ENCODE measurements at regions not wholly inside any gene's neighbourhood (a gene's known extent, or its start where the extent isn't known, plus 50 kb on each side); places are given as distances from the start of the nearest gene placed in this dataset.
A peak's percentile ranks its signal among the peaks of the same experiment; 100 is the strongest.

GRCh38 chr2:144595279-144595678 lies 75.4 kb upstream of the ZEB2 start:
- no peak for DNase-seq

DNA sequence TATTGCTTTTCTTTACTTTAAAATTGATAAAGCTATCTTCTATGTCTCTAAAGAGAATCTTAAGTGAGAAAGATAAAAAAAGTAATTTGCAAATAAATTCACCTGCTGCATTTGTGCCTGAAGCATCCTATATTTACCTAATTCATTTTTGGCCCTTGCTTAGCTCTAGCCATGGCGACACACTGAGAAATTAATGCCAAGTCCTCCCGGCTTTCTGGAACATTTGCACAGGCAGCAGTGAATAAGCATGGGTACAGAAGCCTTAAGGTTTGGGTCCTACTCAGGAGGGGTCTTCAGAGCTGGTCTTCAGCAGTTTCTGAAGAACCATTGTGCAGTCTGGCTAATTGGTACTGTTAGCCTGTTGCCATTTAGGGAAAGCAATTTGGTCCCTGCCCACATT lies 73.9 kb upstream of the ZEB2 start:
- DNase-seq = no peak

- no peak for DNase-seq
These were observed 72.8 kb upstream of the ZEB2 start for GRCh38 chr2:144592500-144593256.

GRCh38 chr2:144587306-144587705 lies 67.4 kb upstream of the ZEB2 start:
- DNase-seq = no peak

GRCh38 chr2:144586476-144586875 lies 66.6 kb upstream of the ZEB2 start:
- DNase-seq = no peak

DNA sequence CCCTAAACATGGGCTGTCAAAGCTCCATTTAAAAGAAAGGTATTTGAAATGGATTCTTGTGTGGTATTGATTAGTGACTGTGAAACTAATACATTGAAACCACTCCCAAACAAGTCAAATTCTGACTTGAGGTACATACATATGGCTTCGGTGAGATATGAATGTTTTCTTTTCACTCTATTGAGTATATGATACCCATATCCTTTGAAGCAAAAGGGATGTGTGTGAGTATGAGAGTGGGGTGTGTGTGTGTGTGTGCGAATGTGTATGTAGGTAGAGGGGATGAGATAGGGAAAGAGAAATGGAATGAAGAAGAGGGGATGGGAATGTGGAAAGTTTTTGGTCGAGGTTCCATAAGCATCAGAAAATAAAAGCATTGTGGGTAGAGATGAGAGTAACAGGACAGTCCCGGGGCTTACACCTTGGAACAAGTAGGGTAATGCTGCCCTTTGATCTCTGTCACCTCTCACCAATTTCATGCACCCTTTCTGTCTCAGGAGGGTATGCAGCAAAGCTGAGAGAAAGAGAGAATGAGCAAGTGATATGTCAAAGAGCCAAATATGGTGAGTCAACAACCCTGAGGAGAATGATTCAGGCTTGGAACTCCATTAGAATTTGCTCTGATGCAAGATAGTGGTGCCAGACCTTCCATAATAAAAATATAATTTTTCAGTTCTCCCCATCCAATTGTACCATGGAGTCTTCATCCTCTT lies 64.0 kb upstream of the ZEB2 start:
- peak; percentile 84 for DNase-seq

DNA sequence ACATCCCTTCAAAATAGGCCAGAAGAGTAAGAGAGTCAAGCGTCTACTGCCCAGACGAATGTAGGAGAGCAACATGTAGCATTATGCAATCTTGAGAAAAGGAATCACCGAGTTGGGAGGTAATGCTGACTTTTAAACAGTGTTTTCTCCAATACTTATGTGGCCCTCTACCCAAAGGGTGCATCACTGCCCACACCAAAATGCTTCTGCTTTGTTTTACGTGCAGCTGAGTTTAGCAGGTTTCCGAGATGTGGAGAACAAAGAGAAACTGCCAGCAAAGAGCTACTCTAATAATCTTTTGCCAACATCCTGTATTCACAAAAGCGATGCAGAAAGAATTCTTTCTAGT lies 63.4 kb upstream of the ZEB2 start:
- DNase-seq = no peak

- DNase-seq = no peak
These were observed 62.9 kb upstream of the ZEB2 start for GRCh38 chr2:144582651-144583380.

GRCh38 chr2:144580521-144581161 lies 60.7 kb upstream of the ZEB2 start:
- DNase-seq = no peak

- DNase-seq = no peak
These were observed 59.6 kb upstream of the ZEB2 start for GRCh38 chr2:144579556-144579955.

- no peak for DNase-seq
These were observed 58.2 kb upstream of the ZEB2 start for GRCh38 chr2:144578099-144578498.

GRCh38 chr2:144572977-144573376 lies 53.1 kb upstream of the ZEB2 start:
- no peak for DNase-seq

DNA sequence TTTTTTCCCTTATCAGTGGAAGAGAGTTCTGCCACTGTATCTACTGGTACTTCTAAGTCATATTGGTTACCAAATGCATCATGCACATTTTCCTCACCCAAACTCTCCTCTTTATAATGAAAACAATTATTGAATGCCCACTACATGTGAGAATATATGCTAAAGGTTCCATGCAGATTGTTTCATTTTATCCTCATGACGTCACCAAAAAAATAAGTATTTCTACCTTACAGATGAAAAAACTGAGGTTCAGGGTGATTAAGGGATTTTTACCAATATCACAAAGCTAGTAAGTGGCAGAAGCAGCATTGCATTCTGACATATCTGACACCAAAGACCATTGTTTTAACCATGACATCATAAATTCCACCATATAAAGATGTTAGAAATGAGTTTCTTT lies 51.9 kb upstream of the ZEB2 start:
- DNase-seq = no peak

- no peak for DNase-seq
These were observed 50.6 kb upstream of the ZEB2 start for GRCh38 chr2:144570566-144570965.

Measured in EL (cell line).